ENCODE measurements at regions not wholly inside any gene's neighbourhood (a gene's known extent, or its start where the extent isn't known, plus 50 kb on each side); places are given as distances from the start of the nearest gene placed in this dataset.

DNA sequence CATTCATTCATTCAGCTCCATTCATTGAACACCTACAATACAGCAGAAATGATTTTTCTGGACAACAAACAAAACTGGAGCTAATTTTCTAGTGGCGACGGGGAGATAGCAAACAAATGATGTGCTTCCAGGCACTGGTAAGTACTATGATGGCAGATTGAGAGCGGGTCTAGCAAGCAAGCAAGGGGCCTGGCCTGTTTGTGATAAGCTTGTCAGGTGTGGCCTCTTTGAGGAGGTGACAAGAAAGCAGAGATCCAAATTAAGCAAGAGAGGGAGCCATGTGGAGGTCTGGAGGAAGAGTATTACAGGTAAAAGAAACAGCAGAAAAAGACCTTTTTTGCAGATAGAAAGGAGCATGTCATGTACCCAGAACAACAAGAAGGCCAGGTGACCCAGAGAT, 216.1 kb upstream of the CPHXL start:
- POLR2A ChIA-PET (ENCODE audit: unreplicated experiment) = no interaction called here
- H3K27ac ChIP-seq (ENCODE audit: insufficient read depth, low read length) = no peak overlapping the region
- H4K20me1 ChIP-seq (ENCODE audit: insufficient read depth, low read length) = no peaks in the 10 kb centered on the region
- no peak overlapping the region for H3K23ac ChIP-seq (ENCODE audit: low read depth, low read length)
- in situ Hi-C loops (cut with MboI; ENCODE audit: low sequenced_read_pairs) = no loop called here
- no peak overlapping the region for H4K5ac ChIP-seq (ENCODE audit: low read depth, low read length)
- no peaks in the 10 kb centered on the region for H3K9me3 ChIP-seq (ENCODE audit: control insufficient read depth, insufficient read depth, low read length)
- no peak overlapping the region for H3K9ac ChIP-seq (ENCODE audit: low read depth, low read length)
- intact Hi-C loops (cut with micrococcal nuclease) = no loop called here
- no TSS peak for BruUV-seq (replicated peaks)
- no peak overlapping the region for H2BK20ac ChIP-seq (ENCODE audit: low read depth, low read length)
- H3K18ac ChIP-seq (ENCODE audit: low read depth, low read length) = no peak overlapping the region
- CTCF ChIA-PET = no interaction called here
- no peak overlapping the region for H3K4ac ChIP-seq (ENCODE audit: low read depth, low read length)
- 67% methylated on average over 1 of the region's 3 CpGs; no CpG with 5 or more reads in 1 of the 2 experiments for WGBS, 2 experiments (ENCODE audit: extremely low coverage in 2 of 2, insufficient read length in 1 of 2)
- TF ChIP-seq MXI1 (IDR thresholded peaks at IDR 0.05; ENCODE audit: borderline replicate concordance, low read depth, low read length) (no peak), CHD1 (IDR thresholded peaks at IDR 0.05; ENCODE audit: low read depth, low read length) (no peak), CEBPB (IDR thresholded peaks at IDR 0.05; ENCODE audit: low read depth, low read length) (no peak)
- TF ChIP-seq, protein P1, sequence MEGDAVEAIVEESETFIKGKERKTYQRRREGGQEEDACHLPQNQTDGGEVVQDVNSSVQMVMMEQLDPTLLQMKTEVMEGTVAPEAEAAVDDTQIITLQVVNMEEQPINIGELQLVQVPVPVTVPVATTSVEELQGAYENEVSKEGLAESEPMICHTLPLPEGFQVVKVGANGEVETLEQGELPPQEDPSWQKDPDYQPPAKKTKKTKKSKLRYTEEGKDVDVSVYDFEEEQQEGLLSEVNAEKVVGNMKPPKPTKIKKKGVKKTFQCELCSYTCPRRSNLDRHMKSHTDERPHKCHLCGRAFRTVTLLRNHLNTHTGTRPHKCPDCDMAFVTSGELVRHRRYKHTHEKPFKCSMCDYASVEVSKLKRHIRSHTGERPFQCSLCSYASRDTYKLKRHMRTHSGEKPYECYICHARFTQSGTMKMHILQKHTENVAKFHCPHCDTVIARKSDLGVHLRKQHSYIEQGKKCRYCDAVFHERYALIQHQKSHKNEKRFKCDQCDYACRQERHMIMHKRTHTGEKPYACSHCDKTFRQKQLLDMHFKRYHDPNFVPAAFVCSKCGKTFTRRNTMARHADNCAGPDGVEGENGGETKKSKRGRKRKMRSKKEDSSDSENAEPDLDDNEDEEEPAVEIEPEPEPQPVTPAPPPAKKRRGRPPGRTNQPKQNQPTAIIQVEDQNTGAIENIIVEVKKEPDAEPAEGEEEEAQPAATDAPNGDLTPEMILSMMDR (conservative IDR thresholded peaks at IDR 0.05; ENCODE audit: low read depth, low read length) = no peak
- no peak overlapping the region for H3K56ac ChIP-seq (ENCODE audit: extremely low read depth, insufficient read depth, low read length)
- H2BK15ac ChIP-seq (ENCODE audit: low read depth, low read length) = no peak overlapping the region
- H4K8ac ChIP-seq (ENCODE audit: low read depth in 2 of 2, low read length in 2 of 2) = no peak overlapping the region
- H3K79me1 ChIP-seq (ENCODE audit: low read depth in 1 of 2, low read length in 2 of 2) = no peaks in the 10 kb centered on the region
- no peak overlapping the region for H3K4me3 ChIP-seq (ENCODE audit: insufficient read depth, low read depth, low read length)
- H3K4me1 ChIP-seq (ENCODE audit: control insufficient read depth, insufficient read depth, low read length) = no peaks in the 10 kb centered on the region; the same call in 1 of the 2 replicates
- H2BK120ac ChIP-seq (ENCODE audit: low read depth, low read length) = no peak overlapping the region
- dilution Hi-C loops (cut with HindIII; ENCODE audit: low sequenced_read_pairs, unreplicated experiment) = no loop called here
- H2AFZ ChIP-seq (replicated peaks; ENCODE audit: low read length, poor library complexity) = no peak overlapping the region
- DNase-seq (no peak), ATAC-seq (ENCODE audit: low read depth) (no peak)
- H2BK5ac ChIP-seq (ENCODE audit: low read depth, low read length, poor library complexity, severe bottlenecking) = no peak overlapping the region
- no peak overlapping the region for H4K91ac ChIP-seq (ENCODE audit: insufficient read depth, low read depth, low read length)
- no peak overlapping the region for H2AK5ac ChIP-seq (ENCODE audit: low read depth, low read length)
- no peaks in the 10 kb centered on the region for H3K9me1 ChIP-seq (ENCODE audit: insufficient read depth, low read length)
- H3K27me3 ChIP-seq (ENCODE audit: control insufficient read depth, insufficient read depth, low read length) = no peaks in the 10 kb centered on the region
- no peak overlapping the region for H2AK9ac ChIP-seq (replicated peaks; ENCODE audit: low read depth, low read length, poor library complexity)
- no peaks in the 10 kb centered on the region for H3K36me3 ChIP-seq (ENCODE audit: control insufficient read depth, insufficient read depth, low read length)
- H3K4me2 ChIP-seq (ENCODE audit: low read depth, low read length) = no peak overlapping the region
- H3K14ac ChIP-seq (replicated peaks; ENCODE audit: low read depth, low read length) = no peak overlapping the region

All from IMR-90 (cell line).